CD4-positive, alpha-beta T cell (primary cell): ENCODE measurements at regions not wholly inside any gene's neighbourhood (a gene's known extent, or its start where the extent isn't known, plus 50 kb on each side); places are given as distances from the start of the nearest gene placed in this dataset.
"Not testable (repeated sequence)": the region's sequence is repeated elsewhere in the genome, so short reads cannot be mapped to it uniquely, and the experiment has no call there.

Experiments
- ATAC-seq: fragments of 200-7000 bp; cut with Tn5 transposase; one replicate; pipeline ENCODE4 v1.10.0; 2022; ENCODE audit warnings: mild to moderate bottlenecking; ENCODE audit not compliant: poor library complexity
- CTCF ChIA-PET: fragments of 350-600 bp; sonication (Branson Sonifier 250); formaldehyde crosslinking; loops from one replicate; lab custom pipeline; 2021; ENCODE audit warnings: antibody characterized with exemption, inconsistent platforms; lab: Charles Lee
- POLR2A ChIA-PET: fragments of 350-600 bp; sonication (Branson Sonifier 250); formaldehyde crosslinking; loops from one replicate; lab custom pipeline; 2021; ENCODE audit warnings: antibody characterized with exemption, inconsistent platforms; lab: Charles Lee
- DNase-seq, 14 experiments: peaks; one replicate each; pipeline ENCODE4 v3.0.0-alpha.2; 2013 to 2020; ENCODE audit warnings: mixed read lengths in 2 of 14
- H3K27ac ChIP-seq, 2 donors: one replicate each; pipeline versions ENCODE4 v1.5.1 to v1.7.0; 2013; ENCODE audit warnings: low read length in 2 of 2, low read depth in 1 of 2, mild to moderate bottlenecking in 1 of 2
- H3K27me3 ChIP-seq, 2 experiments: 1 replicate in 1 of 2; 2 replicates in 1 of 2; pipeline versions ENCODE4 v1.6.1 to v1.7.0; 2013; ENCODE audit warnings: low read length in 2 of 2, control low read depth in 1 of 2, mild to moderate bottlenecking in 1 of 2, moderate library complexity in 1 of 2; ENCODE audit not compliant: insufficient read depth in 2 of 2, control insufficient read depth in 1 of 2
- H3K36me3 ChIP-seq: one replicate; pipeline ENCODE4 v1.6.1; 2013; ENCODE audit warnings: low read length, control low read depth; ENCODE audit not compliant: insufficient read depth
- H3K4me1 ChIP-seq: one replicate; pipeline ENCODE4 v1.6.1; 2013; ENCODE audit warnings: low read length, control low read depth; ENCODE audit not compliant: insufficient read depth
- H3K4me3 ChIP-seq: one replicate; pipeline ENCODE4 v1.5.1; 2013; ENCODE audit warnings: mild to moderate bottlenecking, low read length, moderate library complexity
- H3K9me3 ChIP-seq, 2 experiments: 1 replicate in 1 of 2; 2 replicates in 1 of 2; pipeline versions ENCODE4 v1.6.1 to v1.7.0; 2013; ENCODE audit warnings: low read length in 2 of 2, mild to moderate bottlenecking in 2 of 2, control low read depth in 1 of 2, moderate library complexity in 1 of 2; ENCODE audit not compliant: control insufficient read depth in 1 of 2, insufficient read depth in 1 of 2
- H3K27ac Mint-ChIP-seq: one replicate; pipeline ENCODE4 v1.8.0; 2020; ENCODE audit warnings: mixed read lengths
- H3K27me3 Mint-ChIP-seq: one replicate; pipeline ENCODE4 v1.8.0; 2021; ENCODE audit warnings: mixed read lengths
- H3K36me3 Mint-ChIP-seq: one replicate; pipeline ENCODE4 v1.8.0; 2021; ENCODE audit warnings: low read depth, mixed read lengths
- H3K4me1 Mint-ChIP-seq: one replicate; pipeline ENCODE4 v1.8.0; 2021; ENCODE audit warnings: low read depth, mixed read lengths
- H3K4me3 Mint-ChIP-seq: one replicate; pipeline ENCODE4 v1.8.0; 2020; ENCODE audit warnings: mild to moderate bottlenecking, mixed read lengths
- H3K9me3 Mint-ChIP-seq: one replicate; pipeline ENCODE4 v1.8.0; 2020; ENCODE audit warnings: mixed read lengths
- intact Hi-C, 2 experiments: fragments of 100-400 bp; cut with DNase I in 1 of 2; cut with micrococcal nuclease in 1 of 2; formaldehyde crosslinking; loops; one replicate each; pipeline versions ENCODE4 v1.15.1 to v1.9.0; 2023 to 2025; cut with DNase I, micrococcal nuclease
- TF ChIP-seq, protein P1 (sequence below): fragments of 200-600 bp; IDR thresholded peaks from one replicate; pipeline ENCODE4 v1.8.0; 2022; ENCODE audit warnings: antibody characterized with exemption, mild to moderate bottlenecking

DNA sequence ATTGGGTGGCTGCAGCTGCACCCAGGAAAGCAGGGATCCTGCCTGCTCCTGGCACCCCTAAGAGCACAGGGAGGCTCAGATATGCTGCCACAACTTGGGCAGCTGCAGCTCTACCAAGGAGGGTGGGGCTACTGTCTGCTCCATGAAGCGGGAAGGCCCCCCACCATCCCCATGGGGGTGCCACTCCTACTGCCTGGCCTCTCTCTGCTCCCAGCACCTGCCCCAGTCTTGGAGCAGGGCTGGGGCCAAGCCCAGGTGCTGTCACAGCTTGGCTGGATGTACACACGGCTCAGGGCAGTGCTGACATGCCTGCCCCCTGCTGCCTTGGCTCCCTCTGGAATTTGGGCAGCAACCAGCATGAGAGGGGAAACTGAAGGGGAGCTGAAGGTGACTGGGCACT, 214.7 kb upstream of the PLPPR1 start:
- DNase-seq: no peak
- no peak overlapping the region for H3K4me3 Mint-ChIP-seq
- peaks cover 3 to 12% of the 10 kb centered on the region in 2 experiments for H3K9me3 ChIP-seq
- H3K4me1 ChIP-seq: no peaks in the 10 kb centered on the region
- H3K4me3 ChIP-seq: no peak overlapping the region
- H3K27ac ChIP-seq: no peak overlapping the region
- H3K27me3 ChIP-seq: no peaks in the 10 kb centered on the region
- CTCF ChIA-PET: no interaction called here
- TF ChIP-seq, protein P1, sequence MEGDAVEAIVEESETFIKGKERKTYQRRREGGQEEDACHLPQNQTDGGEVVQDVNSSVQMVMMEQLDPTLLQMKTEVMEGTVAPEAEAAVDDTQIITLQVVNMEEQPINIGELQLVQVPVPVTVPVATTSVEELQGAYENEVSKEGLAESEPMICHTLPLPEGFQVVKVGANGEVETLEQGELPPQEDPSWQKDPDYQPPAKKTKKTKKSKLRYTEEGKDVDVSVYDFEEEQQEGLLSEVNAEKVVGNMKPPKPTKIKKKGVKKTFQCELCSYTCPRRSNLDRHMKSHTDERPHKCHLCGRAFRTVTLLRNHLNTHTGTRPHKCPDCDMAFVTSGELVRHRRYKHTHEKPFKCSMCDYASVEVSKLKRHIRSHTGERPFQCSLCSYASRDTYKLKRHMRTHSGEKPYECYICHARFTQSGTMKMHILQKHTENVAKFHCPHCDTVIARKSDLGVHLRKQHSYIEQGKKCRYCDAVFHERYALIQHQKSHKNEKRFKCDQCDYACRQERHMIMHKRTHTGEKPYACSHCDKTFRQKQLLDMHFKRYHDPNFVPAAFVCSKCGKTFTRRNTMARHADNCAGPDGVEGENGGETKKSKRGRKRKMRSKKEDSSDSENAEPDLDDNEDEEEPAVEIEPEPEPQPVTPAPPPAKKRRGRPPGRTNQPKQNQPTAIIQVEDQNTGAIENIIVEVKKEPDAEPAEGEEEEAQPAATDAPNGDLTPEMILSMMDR: no peak
- H3K36me3 Mint-ChIP-seq: no peaks in the 10 kb centered on the region
- intact Hi-C loops: no loop called here
- no peak for ATAC-seq
- peaks cover 3% of the 10 kb centered on the region for H3K9me3 Mint-ChIP-seq
- POLR2A ChIA-PET: no interaction called here
- no peak overlapping the region for H3K27ac Mint-ChIP-seq
- H3K27me3 Mint-ChIP-seq: no peaks in the 10 kb centered on the region
- no peaks in the 10 kb centered on the region for H3K4me1 Mint-ChIP-seq
- no peaks in the 10 kb centered on the region for H3K36me3 ChIP-seq

DNA sequence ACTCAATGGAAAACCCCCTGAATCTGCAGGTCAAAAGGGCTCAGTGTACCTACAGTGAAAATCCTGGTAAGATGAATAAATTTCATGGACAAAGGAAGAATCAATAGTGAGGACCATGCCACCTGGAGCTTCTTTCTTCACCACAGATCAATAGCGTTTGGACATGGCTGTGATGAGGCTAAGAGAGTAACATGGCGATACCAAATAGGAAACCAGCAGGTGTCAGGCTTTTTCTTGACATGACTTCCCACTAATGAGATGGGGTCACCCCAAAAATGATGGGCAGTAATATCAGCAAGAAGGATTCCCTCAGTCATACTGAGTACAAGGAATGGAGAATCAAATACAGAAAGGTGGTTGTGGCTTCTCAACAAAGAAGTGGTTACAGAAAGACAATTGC, 208.5 kb upstream of the PLPPR1 start:
- POLR2A ChIA-PET: no interaction called here
- Mint-ChIP-seq H3K27ac (no peak overlapping the region), H3K9me3 (peaks cover 3% of the 10 kb centered on the region), H3K4me3 (no peak overlapping the region), H3K4me1 (no peaks in the 10 kb centered on the region), H3K27me3 (no peaks in the 10 kb centered on the region), H3K36me3 (no peaks in the 10 kb centered on the region)
- Histone ChIP-seq H3K4me1 (no peaks in the 10 kb centered on the region), H3K27ac (no peak overlapping the region), H3K27me3 (no peaks in the 10 kb centered on the region), H3K36me3 (no peaks in the 10 kb centered on the region), H3K9me3 (peaks cover 0 to 3% of the 10 kb centered on the region in 2 experiments), H3K4me3 (no peak overlapping the region)
- no peak for DNase-seq
- CTCF ChIA-PET: no interaction called here
- intact Hi-C loops: no loop called here
- TF ChIP-seq, protein P1: no peak
- ATAC-seq: no peak

DNA sequence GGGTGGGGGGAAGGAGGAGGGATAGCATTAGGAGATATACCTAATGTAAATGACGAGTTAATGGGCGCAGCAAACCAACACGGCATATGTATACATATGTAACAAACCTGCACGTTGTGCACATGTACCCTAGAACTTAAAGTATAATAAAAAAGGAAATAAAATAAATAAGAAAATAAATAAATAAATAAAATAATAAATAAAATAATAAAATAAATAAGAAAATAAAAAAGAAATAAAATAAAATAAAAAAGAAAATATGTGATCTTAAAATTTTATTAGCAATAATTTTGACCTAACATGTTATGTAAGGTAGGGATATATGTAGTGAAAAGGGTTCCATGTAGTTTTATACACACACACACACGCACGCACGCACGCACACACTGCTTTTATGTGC, 195.5 kb upstream of the PLPPR1 start:
- intact Hi-C loops, CTCF ChIA-PET, H3K36me3 ChIP-seq, H3K4me3 ChIP-seq, ATAC-seq, POLR2A ChIA-PET, H3K36me3 Mint-ChIP-seq, DNase-seq, H3K27me3 ChIP-seq, H3K27ac Mint-ChIP-seq, H3K9me3 Mint-ChIP-seq, H3K4me3 Mint-ChIP-seq, H3K27me3 Mint-ChIP-seq, H3K9me3 ChIP-seq, H3K4me1 Mint-ChIP-seq, H3K27ac ChIP-seq, H3K4me1 ChIP-seq: not testable (repeated sequence)

DNA sequence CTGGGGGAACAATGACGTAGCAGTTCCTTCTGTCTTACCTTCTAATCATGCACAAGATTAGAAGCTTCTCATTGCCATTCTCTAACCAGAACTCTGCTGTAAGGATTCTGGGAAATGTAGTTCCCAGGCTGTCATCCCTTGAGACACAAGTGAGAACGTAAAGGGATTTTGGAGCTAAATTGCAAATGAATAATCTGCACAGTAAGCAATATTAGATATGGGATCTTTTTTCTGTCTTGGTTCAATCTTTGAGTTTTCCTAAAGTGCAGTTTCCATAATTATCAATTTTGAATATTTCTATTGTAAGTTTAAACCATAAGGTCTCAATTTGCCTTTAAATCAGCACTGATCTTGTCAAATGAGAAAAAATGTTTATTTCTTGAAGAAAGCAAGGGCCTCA, 189.7 kb upstream of the PLPPR1 start:
- Histone ChIP-seq H3K9me3 (no peaks in the 10 kb centered on the region), H3K36me3 (no peaks in the 10 kb centered on the region), H3K27ac (no peak overlapping the region), H3K4me1 (no peaks in the 10 kb centered on the region), H3K4me3 (no peak overlapping the region), H3K27me3 (no peaks in the 10 kb centered on the region)
- no peaks in the 10 kb centered on the region for H3K27me3 Mint-ChIP-seq
- no peaks in the 10 kb centered on the region for H3K9me3 Mint-ChIP-seq
- ATAC-seq (no peak), DNase-seq (no peak)
- H3K36me3 Mint-ChIP-seq: no peaks in the 10 kb centered on the region
- H3K4me1 Mint-ChIP-seq: no peaks in the 10 kb centered on the region
- intact Hi-C loops: no loop called here
- CTCF ChIA-PET: no interaction called here
- H3K27ac Mint-ChIP-seq: no peak overlapping the region
- POLR2A ChIA-PET: no interaction called here
- TF ChIP-seq, protein P1: no peak
- no peak overlapping the region for H3K4me3 Mint-ChIP-seq
